Lower leg skin (tissue), 3 donors: ENCODE measurements at regions not wholly inside any gene's neighbourhood (a gene's known extent, or its start where the extent isn't known, plus 50 kb on each side); places are given as distances from the start of the nearest gene placed in this dataset.

Experiments
- POLR2A ChIP-seq, 2 donors: fragments of 450-650 bp; IDR thresholded peaks; one replicate each; pipeline ENCODE4 v1.6.1; 2016 to 2017; ENCODE audit warnings: antibody characterized with exemption in 2 of 2, mild to moderate bottlenecking in 1 of 2, moderate library complexity in 1 of 2
- TF ChIP-seq, protein P1 (sequence below), 3 donors: fragments of 450-650 bp; IDR thresholded peaks; one replicate each; pipeline ENCODE4 v1.5.1; 2016; ENCODE audit warnings: antibody characterized with exemption in 3 of 3, mild to moderate bottlenecking in 3 of 3, moderate library complexity in 2 of 3

DNA sequence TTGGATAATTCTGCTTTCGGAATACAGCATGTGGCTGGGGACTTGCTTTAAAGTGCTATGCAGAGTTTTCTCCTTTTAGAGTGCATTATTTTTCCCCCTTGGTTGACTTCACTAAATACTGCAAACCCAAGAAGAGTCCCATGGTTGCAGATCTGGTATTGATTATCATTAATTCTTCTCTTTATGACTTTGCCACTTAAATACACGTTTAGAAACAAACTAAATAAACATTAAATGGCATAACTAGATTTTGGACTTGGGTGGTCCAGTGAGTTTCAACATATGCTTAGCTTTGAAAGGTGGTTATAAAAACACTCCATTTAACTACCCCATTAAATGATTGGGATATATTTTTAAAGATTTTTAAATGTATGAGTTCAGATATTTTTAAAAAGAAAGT lies 279.2 kb downstream of the SOX4 start:
- TF ChIP-seq, protein P1, sequence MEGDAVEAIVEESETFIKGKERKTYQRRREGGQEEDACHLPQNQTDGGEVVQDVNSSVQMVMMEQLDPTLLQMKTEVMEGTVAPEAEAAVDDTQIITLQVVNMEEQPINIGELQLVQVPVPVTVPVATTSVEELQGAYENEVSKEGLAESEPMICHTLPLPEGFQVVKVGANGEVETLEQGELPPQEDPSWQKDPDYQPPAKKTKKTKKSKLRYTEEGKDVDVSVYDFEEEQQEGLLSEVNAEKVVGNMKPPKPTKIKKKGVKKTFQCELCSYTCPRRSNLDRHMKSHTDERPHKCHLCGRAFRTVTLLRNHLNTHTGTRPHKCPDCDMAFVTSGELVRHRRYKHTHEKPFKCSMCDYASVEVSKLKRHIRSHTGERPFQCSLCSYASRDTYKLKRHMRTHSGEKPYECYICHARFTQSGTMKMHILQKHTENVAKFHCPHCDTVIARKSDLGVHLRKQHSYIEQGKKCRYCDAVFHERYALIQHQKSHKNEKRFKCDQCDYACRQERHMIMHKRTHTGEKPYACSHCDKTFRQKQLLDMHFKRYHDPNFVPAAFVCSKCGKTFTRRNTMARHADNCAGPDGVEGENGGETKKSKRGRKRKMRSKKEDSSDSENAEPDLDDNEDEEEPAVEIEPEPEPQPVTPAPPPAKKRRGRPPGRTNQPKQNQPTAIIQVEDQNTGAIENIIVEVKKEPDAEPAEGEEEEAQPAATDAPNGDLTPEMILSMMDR (IDR thresholded peaks at IDR 0.05) = no peak
- TF ChIP-seq POLR2A (IDR thresholded peaks at IDR 0.05) = no peak
